ENCODE measurements at regions not wholly inside any gene's neighbourhood (a gene's known extent, or its start where the extent isn't known, plus 50 kb on each side); places are given as distances from the start of the nearest gene placed in this dataset.

DNA sequence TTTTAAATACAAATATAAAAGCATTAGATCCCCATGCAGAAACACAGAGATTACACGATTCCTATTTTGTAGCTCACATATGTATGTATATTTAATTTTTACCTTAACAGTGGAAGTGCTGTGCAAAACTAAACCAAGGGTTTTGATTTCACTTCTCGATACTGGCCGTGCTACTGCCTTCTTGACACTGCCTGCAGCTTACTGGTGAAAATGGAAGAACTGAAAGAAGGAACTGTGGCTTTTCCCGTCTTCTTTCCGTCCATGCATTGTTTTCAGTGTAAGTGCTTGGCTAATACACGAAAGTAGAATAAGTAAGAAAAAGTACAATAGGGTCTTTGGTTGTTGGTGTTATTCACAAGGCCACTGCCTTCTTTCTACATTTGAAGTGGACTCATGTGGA, 129.5 kb downstream of the NDUFA10 start:
- ATAC-seq = no peak
- TF ChIP-seq ZNF8 (CRISPR knock-in tag; IDR thresholded peaks at IDR 0.05) = no peak
- no peak for TF ChIP-seq ZNF565 (CRISPR knock-in tag; conservative IDR thresholded peaks at IDR 0.05; ENCODE audit: low read depth)
- TF ChIP-seq, protein P1, sequence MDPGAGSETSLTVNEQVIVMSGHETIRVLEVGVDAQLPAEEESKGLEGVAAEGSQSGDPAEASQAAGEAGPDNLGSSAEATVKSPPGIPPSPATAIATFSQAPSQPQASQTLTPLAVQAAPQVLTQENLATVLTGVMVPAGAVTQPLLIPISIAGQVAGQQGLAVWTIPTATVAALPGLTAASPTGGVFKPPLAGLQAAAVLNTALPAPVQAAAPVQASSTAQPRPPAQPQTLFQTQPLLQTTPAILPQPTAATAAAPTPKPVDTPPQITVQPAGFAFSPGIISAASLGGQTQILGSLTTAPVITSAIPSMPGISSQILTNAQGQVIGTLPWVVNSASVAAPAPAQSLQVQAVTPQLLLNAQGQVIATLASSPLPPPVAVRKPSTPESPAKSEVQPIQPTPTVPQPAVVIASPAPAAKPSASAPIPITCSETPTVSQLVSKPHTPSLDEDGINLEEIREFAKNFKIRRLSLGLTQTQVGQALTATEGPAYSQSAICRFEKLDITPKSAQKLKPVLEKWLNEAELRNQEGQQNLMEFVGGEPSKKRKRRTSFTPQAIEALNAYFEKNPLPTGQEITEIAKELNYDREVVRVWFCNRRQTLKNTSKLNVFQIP (CRISPR knock-in tag; IDR thresholded peaks at IDR 0.05; ENCODE audit: borderline replicate concordance, low read depth) = no peak
- no peak for TF ChIP-seq PPARA (CRISPR knock-in tag; IDR thresholded peaks at IDR 0.05; ENCODE audit: borderline replicate concordance)
- TF ChIP-seq ZFP30 (CRISPR knock-in tag; IDR thresholded peaks at IDR 0.05) = no peak
- no peak for TF ChIP-seq ESRRG (CRISPR knock-in tag; IDR thresholded peaks at IDR 0.05)
- no peak for TF ChIP-seq ISL1 (CRISPR knock-in tag; IDR thresholded peaks at IDR 0.05)
- no peak for TF ChIP-seq SNAI2 (CRISPR knock-in tag; IDR thresholded peaks at IDR 0.05)
- TF ChIP-seq, protein P2, sequence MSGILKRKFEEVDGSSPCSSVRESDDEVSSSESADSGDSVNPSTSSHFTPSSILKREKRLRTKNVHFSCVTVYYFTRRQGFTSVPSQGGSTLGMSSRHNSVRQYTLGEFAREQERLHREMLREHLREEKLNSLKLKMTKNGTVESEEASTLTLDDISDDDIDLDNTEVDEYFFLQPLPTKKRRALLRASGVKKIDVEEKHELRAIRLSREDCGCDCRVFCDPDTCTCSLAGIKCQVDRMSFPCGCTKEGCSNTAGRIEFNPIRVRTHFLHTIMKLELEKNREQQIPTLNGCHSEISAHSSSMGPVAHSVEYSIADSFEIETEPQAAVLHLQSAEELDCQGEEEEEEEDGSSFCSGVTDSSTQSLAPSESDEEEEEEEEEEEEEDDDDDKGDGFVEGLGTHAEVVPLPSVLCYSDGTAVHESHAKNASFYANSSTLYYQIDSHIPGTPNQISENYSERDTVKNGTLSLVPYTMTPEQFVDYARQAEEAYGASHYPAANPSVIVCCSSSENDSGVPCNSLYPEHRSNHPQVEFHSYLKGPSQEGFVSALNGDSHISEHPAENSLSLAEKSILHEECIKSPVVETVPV (CRISPR knock-in tag; IDR thresholded peaks at IDR 0.05) = no peak
- no peak for TF ChIP-seq ZFP3 (CRISPR knock-in tag; IDR thresholded peaks at IDR 0.05)
- no peak for TF ChIP-seq ARNTL (CRISPR knock-in tag; IDR thresholded peaks at IDR 0.05; ENCODE audit: borderline replicate concordance, low read depth)
- no peak for TF ChIP-seq OSR1 (CRISPR knock-in tag; IDR thresholded peaks at IDR 0.05)
- no peak for TF ChIP-seq TCF4 (CRISPR knock-in tag; IDR thresholded peaks at IDR 0.05; ENCODE audit: borderline replicate concordance)
- TF ChIP-seq RARB (CRISPR knock-in tag; IDR thresholded peaks at IDR 0.05) = no peak
- TF ChIP-seq ZC3H10 (CRISPR knock-in tag; IDR thresholded peaks at IDR 0.05) = no peak
- TF ChIP-seq, protein P3, sequence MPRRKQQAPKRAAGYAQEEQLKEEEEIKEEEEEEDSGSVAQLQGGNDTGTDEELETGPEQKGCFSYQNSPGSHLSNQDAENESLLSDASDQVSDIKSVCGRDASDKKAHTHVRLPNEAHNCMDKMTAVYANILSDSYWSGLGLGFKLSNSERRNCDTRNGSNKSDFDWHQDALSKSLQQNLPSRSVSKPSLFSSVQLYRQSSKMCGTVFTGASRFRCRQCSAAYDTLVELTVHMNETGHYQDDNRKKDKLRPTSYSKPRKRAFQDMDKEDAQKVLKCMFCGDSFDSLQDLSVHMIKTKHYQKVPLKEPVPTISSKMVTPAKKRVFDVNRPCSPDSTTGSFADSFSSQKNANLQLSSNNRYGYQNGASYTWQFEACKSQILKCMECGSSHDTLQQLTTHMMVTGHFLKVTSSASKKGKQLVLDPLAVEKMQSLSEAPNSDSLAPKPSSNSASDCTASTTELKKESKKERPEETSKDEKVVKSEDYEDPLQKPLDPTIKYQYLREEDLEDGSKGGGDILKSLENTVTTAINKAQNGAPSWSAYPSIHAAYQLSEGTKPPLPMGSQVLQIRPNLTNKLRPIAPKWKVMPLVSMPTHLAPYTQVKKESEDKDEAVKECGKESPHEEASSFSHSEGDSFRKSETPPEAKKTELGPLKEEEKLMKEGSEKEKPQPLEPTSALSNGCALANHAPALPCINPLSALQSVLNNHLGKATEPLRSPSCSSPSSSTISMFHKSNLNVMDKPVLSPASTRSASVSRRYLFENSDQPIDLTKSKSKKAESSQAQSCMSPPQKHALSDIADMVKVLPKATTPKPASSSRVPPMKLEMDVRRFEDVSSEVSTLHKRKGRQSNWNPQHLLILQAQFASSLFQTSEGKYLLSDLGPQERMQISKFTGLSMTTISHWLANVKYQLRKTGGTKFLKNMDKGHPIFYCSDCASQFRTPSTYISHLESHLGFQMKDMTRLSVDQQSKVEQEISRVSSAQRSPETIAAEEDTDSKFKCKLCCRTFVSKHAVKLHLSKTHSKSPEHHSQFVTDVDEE (CRISPR knock-in tag; IDR thresholded peaks at IDR 0.05) = no peak
- TF ChIP-seq TOX (CRISPR knock-in tag; IDR thresholded peaks at IDR 0.05; ENCODE audit: borderline replicate concordance) = no peak

DNA sequence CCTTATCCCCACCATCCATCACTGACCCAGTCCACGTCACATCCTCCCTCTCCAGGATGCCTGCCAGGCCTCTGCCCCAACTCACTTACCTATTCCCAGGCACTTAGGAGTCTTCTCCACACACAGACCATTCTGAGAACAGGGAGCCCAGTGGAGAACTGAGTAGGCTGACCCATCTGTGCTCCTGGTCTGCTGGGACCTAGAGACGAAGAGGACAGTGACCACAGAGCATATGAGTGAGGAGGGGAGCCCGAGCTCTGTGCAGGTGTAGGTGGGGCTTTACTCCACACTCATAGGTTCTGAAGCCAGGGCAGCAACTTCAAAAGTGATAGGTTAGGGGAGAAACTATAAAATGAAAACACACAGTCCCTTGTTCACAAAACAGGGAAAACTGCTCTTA, 130.0 kb downstream of the NDUFA10 start:
- TF ChIP-seq TOX (CRISPR knock-in tag; IDR thresholded peaks at IDR 0.05; ENCODE audit: borderline replicate concordance) (no peak), PPARA (CRISPR knock-in tag; IDR thresholded peaks at IDR 0.05; ENCODE audit: borderline replicate concordance) (no peak), SNAI2 (CRISPR knock-in tag; IDR thresholded peaks at IDR 0.05) (no peak), ZFP3 (CRISPR knock-in tag; IDR thresholded peaks at IDR 0.05) (no peak), ESRRG (CRISPR knock-in tag; IDR thresholded peaks at IDR 0.05) (no peak), BACH2 (CRISPR knock-in tag; IDR thresholded peaks at IDR 0.05; ENCODE audit: borderline replicate concordance) (no peak)
- TF ChIP-seq, protein P3 (CRISPR knock-in tag; IDR thresholded peaks at IDR 0.05) = no peak
- TF ChIP-seq, protein P2 (CRISPR knock-in tag; IDR thresholded peaks at IDR 0.05) = no peak
- TF ChIP-seq, protein P1 (CRISPR knock-in tag; IDR thresholded peaks at IDR 0.05; ENCODE audit: borderline replicate concordance, low read depth) = no peak
- ATAC-seq = no peak
